NCI-H774 (cell line): ENCODE measurements at regions not wholly inside any gene's neighbourhood (a gene's known extent, or its start where the extent isn't known, plus 50 kb on each side); places are given as distances from the start of the nearest gene placed in this dataset.

Source experiments
- DNase-seq: peaks from one replicate; lab custom pipeline; 2025; lab: John Stamatoyannopoulos, UW

GRCh38 chr4:143082701-143083100 is 102.0 kb upstream of the USP38 start:
- no peak for DNase-seq

- no peak for DNase-seq
These were observed 100.8 kb upstream of the USP38 start for GRCh38 chr4:143083756-143084472.

- no peak for DNase-seq
These were observed 100.2 kb upstream of the USP38 start for GRCh38 chr4:143084566-143084965.

GRCh38 chr4:143085224-143085623 is 99.5 kb upstream of the USP38 start:
- DNase-seq, result no peak

GRCh38 chr4:143085659-143086058 is 99.1 kb upstream of the USP38 start:
- no peak for DNase-seq

GRCh38 chr4:143089291-143089690 is 95.4 kb upstream of the USP38 start:
- no peak for DNase-seq

GRCh38 chr4:143089847-143090246 is 94.9 kb upstream of the USP38 start:
- no peak for DNase-seq

GRCh38 chr4:143091862-143092261 is 92.9 kb upstream of the USP38 start:
- DNase-seq, result no peak

- no peak for DNase-seq
These were observed 89.3 kb upstream of the USP38 start for GRCh38 chr4:143095447-143095846.

- DNase-seq, result no peak
These were observed 87.0 kb upstream of the USP38 start for GRCh38 chr4:143097751-143098150.

- no peak for DNase-seq
These were observed 85.0 kb upstream of the USP38 start for GRCh38 chr4:143099693-143100092.

GRCh38 chr4:143109376-143109775 is 75.3 kb upstream of the USP38 start:
- no peak for DNase-seq

GRCh38 chr4:143118663-143119062 is 66.1 kb upstream of the USP38 start:
- no peak for DNase-seq

GRCh38 chr4:143127621-143128020 is 57.1 kb upstream of the USP38 start:
- DNase-seq, result no peak

- no peak for DNase-seq
These were observed 50.7 kb upstream of the USP38 start for GRCh38 chr4:143133977-143134376.
